CD4-positive, alpha-beta memory T cell (primary cell): ENCODE measurements at regions not wholly inside any gene's neighbourhood (a gene's known extent, or its start where the extent isn't known, plus 50 kb on each side); places are given as distances from the start of the nearest gene placed in this dataset.

ENCODE experiments used
- CTCF ChIA-PET: fragments of 350-600 bp; sonication (Branson Sonifier 250); formaldehyde crosslinking; loops from one replicate; lab custom pipeline; 2021; ENCODE audit warnings: inconsistent platforms; ENCODE audit not compliant: partially characterized antibody; lab: Charles Lee
- POLR2A ChIA-PET: fragments of 350-600 bp; sonication (Branson Sonifier 250); formaldehyde crosslinking; loops from one replicate; lab custom pipeline; 2021; ENCODE audit not compliant: partially characterized antibody; lab: Charles Lee
- DNase-seq, 5 donors: peaks; one replicate each; pipeline versions ENCODE4 v3.0.0 to v3.0.0-alpha.2; 2020 to 2022; ENCODE audit warnings: mixed read lengths in 1 of 5
- H3K27ac ChIP-seq: one replicate; pipeline ENCODE4 v1.7.0; 2013; ENCODE audit warnings: low read depth, low read length
- H3K27me3 ChIP-seq: 2 replicates; pipeline ENCODE4 v1.7.0; 2013; ENCODE audit warnings: mild to moderate bottlenecking, low read length, moderate library complexity; ENCODE audit not compliant: insufficient read depth
- H3K36me3 ChIP-seq: 2 replicates; pipeline ENCODE4 v1.7.0; 2013; ENCODE audit warnings: mild to moderate bottlenecking, low read length, moderate library complexity; ENCODE audit not compliant: insufficient read depth
- H3K4me1 ChIP-seq: 2 replicates; pipeline ENCODE4 v1.7.0; 2013; ENCODE audit warnings: mild to moderate bottlenecking, low read length, moderate library complexity; ENCODE audit not compliant: insufficient read depth
- H3K4me3 ChIP-seq, 2 donors: one replicate each; pipeline ENCODE4 v1.7.0; 2013; ENCODE audit warnings: low read length in 2 of 2, mild to moderate bottlenecking in 1 of 2
- H3K9me3 ChIP-seq, 2 donors: one replicate each; pipeline ENCODE4 v1.7.0; 2013; ENCODE audit warnings: low read length in 2 of 2, control low read depth in 1 of 2; ENCODE audit not compliant: control insufficient read depth in 1 of 2
- H3K27ac Mint-ChIP-seq, 7 donors: one replicate each; pipeline ENCODE4 v1.8.0; 2020 to 2021; ENCODE audit warnings: mixed read lengths in 7 of 7, mild to moderate bottlenecking in 6 of 7, inconsistent platforms in 3 of 7, moderate library complexity in 3 of 7
- H3K27me3 Mint-ChIP-seq, 2 donors: one replicate each; pipeline ENCODE4 v1.8.0; 2020 to 2021; ENCODE audit warnings: mixed read lengths in 2 of 2
- H3K36me3 Mint-ChIP-seq, 2 donors: one replicate each; pipeline ENCODE4 v1.8.0; 2020 to 2021; ENCODE audit warnings: mixed read lengths in 2 of 2, inconsistent platforms in 1 of 2, mild to moderate bottlenecking in 1 of 2
- H3K4me1 Mint-ChIP-seq, 4 donors: one replicate each; pipeline ENCODE4 v1.8.0; 2020 to 2021; ENCODE audit warnings: mixed read lengths in 4 of 4, mild to moderate bottlenecking in 1 of 4
- H3K4me3 Mint-ChIP-seq, 8 donors: one replicate each; pipeline ENCODE4 v1.8.0; 2020 to 2021; ENCODE audit warnings: mixed read lengths in 8 of 8, mild to moderate bottlenecking in 7 of 8, moderate library complexity in 6 of 8, inconsistent platforms in 3 of 8
- H3K9me3 Mint-ChIP-seq, 8 donors: one replicate each; pipeline ENCODE4 v1.8.0; 2020 to 2021; ENCODE audit warnings: mixed read lengths in 8 of 8, mild to moderate bottlenecking in 5 of 8, inconsistent platforms in 3 of 8, moderate library complexity in 1 of 8
- intact Hi-C: fragments of 100-400 bp; cut with micrococcal nuclease; formaldehyde crosslinking; loops from one replicate; pipeline ENCODE4 v1.15.1; 2023

DNA sequence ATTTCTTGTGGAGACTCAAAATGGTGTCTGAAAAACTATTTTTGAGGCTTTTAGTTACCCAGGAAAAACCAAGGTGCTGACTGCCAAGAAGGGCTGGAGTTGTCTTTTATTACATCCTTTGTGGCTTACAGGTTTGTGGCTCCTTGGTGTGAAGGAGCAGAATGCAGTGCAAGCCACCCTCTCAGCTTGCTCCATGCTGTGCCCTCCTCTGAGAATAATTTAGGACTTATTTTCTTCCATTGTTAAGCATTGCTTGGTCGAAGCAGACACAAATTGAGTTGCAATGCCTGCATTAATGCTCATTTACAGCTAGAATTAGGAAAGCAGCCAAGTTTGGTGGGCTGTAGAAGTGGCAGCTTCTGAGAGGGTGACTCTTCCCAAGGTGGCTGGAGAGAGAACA lies 272.2 kb downstream of the KIF4B start:
- Histone ChIP-seq H3K27me3 (no peaks in the 10 kb centered on the region), H3K9me3 (no peaks in the 10 kb centered on the region), H3K4me1 (no peaks in the 10 kb centered on the region), H3K4me3 (no peak overlapping the region), H3K27ac (no peak overlapping the region), H3K36me3 (no peaks in the 10 kb centered on the region)
- Mint-ChIP-seq H3K4me1 (no peaks in the 10 kb centered on the region), H3K9me3 (peaks cover 0 to 11% (median 0%) of the 10 kb centered on the region in 8 donors), H3K27ac (no peak overlapping the region), H3K27me3 (peaks cover 2 to 10% of the 10 kb centered on the region in 2 donors), H3K36me3 (no peaks in the 10 kb centered on the region), H3K4me3 (no peak overlapping the region)
- intact Hi-C loops: no loop called here
- ChIA-PET POLR2A (no interaction called here), CTCF (no interaction called here)
- no peak for DNase-seq

DNA sequence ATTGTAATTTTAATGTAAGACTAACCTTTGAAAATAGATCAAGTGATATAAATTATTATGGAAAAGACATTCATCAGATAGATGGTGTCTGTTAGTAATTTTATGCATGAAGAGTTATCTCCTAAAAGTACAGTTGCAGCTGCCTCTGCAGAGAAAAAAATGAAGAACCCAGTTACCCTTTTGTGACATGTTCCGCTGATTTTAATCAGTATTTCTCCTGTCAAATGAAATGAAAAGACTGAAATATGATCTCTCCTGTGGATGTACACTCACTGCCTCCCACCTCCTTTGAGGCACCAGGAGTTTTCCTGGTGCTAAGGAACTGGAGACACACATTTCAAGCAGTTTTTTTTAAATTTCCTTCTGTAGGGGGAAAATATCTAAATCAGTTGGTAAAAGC lies 277.4 kb downstream of the KIF4B start:
- H3K4me3 Mint-ChIP-seq: no peak overlapping the region
- no peak overlapping the region for H3K27ac Mint-ChIP-seq
- CTCF ChIA-PET: no interaction called here
- Histone ChIP-seq H3K4me1 (no peaks in the 10 kb centered on the region), H3K4me3 (no peak overlapping the region), H3K27ac (no peak overlapping the region), H3K9me3 (no peaks in the 10 kb centered on the region), H3K36me3 (no peaks in the 10 kb centered on the region), H3K27me3 (no peaks in the 10 kb centered on the region)
- peaks cover 0 to 2% of the 10 kb centered on the region in 2 donors for H3K27me3 Mint-ChIP-seq
- H3K36me3 Mint-ChIP-seq: no peaks in the 10 kb centered on the region
- DNase-seq: no peak
- intact Hi-C loops: no loop called here
- no peaks in the 10 kb centered on the region for H3K4me1 Mint-ChIP-seq
- POLR2A ChIA-PET: no interaction called here
- H3K9me3 Mint-ChIP-seq: peaks cover 0 to 5% (median 1%) of the 10 kb centered on the region in 8 donors

DNA sequence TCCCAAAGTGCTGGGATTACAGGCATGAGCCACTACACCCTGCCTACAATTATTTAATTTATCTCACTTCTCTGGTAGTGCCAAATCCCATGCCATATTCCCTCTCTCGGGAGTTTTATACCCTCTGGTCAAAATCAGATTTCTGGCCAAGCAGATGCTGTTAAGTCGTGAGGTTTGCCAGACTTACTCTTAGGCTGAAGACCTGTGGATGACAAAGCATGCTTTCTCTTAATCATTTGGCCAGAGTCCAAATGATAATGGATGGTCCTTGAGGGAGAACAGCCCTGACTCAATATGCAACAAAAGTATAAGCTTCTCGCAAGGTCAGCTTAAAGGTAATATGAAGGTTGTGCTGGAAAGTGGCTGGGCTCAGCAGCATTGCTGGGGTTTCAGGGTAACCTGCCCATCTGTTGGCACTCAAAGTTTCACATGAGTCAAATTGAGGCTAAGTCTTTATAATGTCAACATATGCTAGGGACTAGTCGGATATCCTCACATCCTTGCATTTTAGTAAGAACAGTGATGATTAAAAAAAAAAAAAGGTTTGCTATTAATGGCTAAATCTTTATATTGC lies 280.1 kb downstream of the KIF4B start:
- intact Hi-C loops: no loop called here
- ChIA-PET POLR2A (no interaction called here), CTCF (no interaction called here)
- H3K36me3 ChIP-seq: no peaks in the 10 kb centered on the region
- H3K4me3 Mint-ChIP-seq: no peak overlapping the region
- no peaks in the 10 kb centered on the region for H3K4me1 ChIP-seq
- H3K27me3 ChIP-seq: no peaks in the 10 kb centered on the region
- H3K4me3 ChIP-seq: no peak overlapping the region
- no peaks in the 10 kb centered on the region for H3K27me3 Mint-ChIP-seq
- no peak overlapping the region for H3K27ac Mint-ChIP-seq
- peaks cover 0 to 5% (median 0%) of the 10 kb centered on the region in 8 donors for H3K9me3 Mint-ChIP-seq
- no peaks in the 10 kb centered on the region for H3K36me3 Mint-ChIP-seq
- no peaks in the 10 kb centered on the region for H3K4me1 Mint-ChIP-seq
- H3K9me3 ChIP-seq: no peaks in the 10 kb centered on the region
- no peak for DNase-seq
- no peak overlapping the region for H3K27ac ChIP-seq

DNA sequence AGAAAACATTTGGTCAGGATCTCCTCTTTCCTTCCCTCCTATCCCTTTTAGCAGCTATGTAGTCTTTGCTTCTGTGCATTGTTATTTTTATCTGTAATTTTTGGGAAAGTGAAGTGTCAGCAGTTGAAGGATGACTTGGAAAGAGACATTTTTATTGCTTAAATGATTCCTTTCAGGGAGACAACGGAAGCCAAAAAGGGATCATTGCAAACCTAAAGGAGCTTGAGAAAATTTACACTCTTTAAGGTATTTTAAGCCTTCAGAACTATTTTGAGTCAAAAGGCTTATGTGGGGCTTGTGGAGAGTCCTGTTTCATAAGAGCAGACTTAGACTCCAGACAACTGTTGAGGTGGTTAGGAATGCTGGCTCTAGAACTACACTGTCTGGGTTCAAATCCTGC lies 281.6 kb downstream of the KIF4B start:
- CTCF ChIA-PET: interaction anchor here (0.6 kb wide), 1 partner anchor 19 kb away, joined by 3 read pairs; no protein-coding TSS in a partner anchor
- Mint-ChIP-seq H3K36me3 (no peaks in the 10 kb centered on the region), H3K27ac (no peak overlapping the region), H3K27me3 (no peaks in the 10 kb centered on the region), H3K4me3 (no peak overlapping the region), H3K4me1 (no peaks in the 10 kb centered on the region), H3K9me3 (peaks cover 0 to 8% (median 0%) of the 10 kb centered on the region in 8 donors)
- no peaks in the 10 kb centered on the region for H3K36me3 ChIP-seq
- H3K27me3 ChIP-seq: no peaks in the 10 kb centered on the region
- H3K27ac ChIP-seq: no peak overlapping the region
- POLR2A ChIA-PET: no interaction called here
- no peaks in the 10 kb centered on the region for H3K9me3 ChIP-seq
- no peaks in the 10 kb centered on the region for H3K4me1 ChIP-seq
- H3K4me3 ChIP-seq: no peak overlapping the region
- no peak for DNase-seq
- intact Hi-C loops: no loop called here

DNA sequence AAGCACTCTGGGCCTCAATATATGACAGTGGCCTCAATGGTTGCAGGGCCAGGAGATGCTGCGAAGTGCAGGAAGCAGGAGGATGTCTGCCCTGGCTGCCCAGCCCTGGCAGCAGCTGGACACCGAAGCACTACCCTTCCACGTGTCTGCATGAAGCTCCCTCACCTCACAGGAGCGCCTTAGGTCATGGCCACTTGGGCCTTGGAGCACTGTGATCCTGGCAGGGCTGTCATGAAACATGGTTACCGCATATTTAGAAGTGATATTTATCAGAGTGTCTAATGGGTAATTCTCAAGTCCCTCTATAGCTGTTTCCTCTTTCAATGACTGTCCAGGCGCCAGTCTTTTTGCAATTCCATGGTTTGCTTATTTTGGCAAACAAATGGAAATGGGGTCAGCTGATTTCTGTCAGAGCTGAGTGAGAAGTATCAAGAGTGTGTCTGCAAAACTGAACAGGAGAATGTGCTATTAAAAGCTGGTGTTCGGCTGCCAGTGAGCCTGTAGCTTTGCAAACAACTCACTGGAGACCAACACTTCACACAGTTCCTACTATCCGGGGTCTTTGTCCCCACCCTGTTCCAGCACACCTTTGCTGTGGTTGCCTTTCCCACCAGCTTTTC lies 285.9 kb downstream of the KIF4B start:
- H3K4me1 Mint-ChIP-seq: no peaks in the 10 kb centered on the region
- ChIA-PET POLR2A (no interaction called here), CTCF (interaction anchor here (1.3 kb wide), 1 partner anchor 9 kb away, joined by 3 read pairs; no protein-coding TSS in a partner anchor)
- intact Hi-C loops: no loop called here
- Histone ChIP-seq H3K36me3 (no peaks in the 10 kb centered on the region), H3K27ac (no peak overlapping the region), H3K27me3 (no peaks in the 10 kb centered on the region), H3K4me1 (no peaks in the 10 kb centered on the region), H3K4me3 (no peak overlapping the region), H3K9me3 (no peaks in the 10 kb centered on the region)
- H3K36me3 Mint-ChIP-seq: no peaks in the 10 kb centered on the region
- peaks cover 0 to 1% of the 10 kb centered on the region in 2 donors for H3K27me3 Mint-ChIP-seq
- peaks cover 0 to 6% (median 0%) of the 10 kb centered on the region in 8 donors for H3K9me3 Mint-ChIP-seq
- DNase-seq: no peak
- H3K4me3 Mint-ChIP-seq: no peak overlapping the region
- H3K27ac Mint-ChIP-seq: no peak overlapping the region

DNA sequence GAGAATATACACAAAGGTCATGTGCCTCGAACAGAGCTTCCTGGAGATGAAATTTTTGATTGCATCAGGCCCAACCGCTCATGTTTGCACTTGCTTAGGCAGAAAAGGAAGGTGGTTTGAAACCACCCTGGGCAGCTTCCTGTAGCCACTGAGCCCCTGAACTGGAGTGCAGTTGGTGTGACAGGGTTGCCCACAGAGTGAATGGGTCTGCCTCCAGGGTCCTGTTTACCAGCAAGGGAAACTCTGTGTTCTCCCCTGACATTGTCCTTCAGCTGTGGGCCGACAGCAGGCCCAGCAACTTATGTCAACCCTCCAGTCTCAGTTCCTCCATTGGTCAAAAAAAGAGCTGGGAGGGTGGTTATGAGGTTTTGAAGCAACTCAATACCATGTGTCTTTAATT lies 289.6 kb downstream of the KIF4B start:
- intact Hi-C loops: no loop called here
- H3K4me3 Mint-ChIP-seq: no peak overlapping the region
- CTCF ChIA-PET: no interaction called here
- Histone ChIP-seq H3K9me3 (no peaks in the 10 kb centered on the region), H3K4me3 (no peak overlapping the region), H3K27me3 (no peaks in the 10 kb centered on the region), H3K4me1 (no peaks in the 10 kb centered on the region), H3K36me3 (no peaks in the 10 kb centered on the region), H3K27ac (no peak overlapping the region)
- no peak for DNase-seq
- H3K27ac Mint-ChIP-seq: no peak overlapping the region
- no peaks in the 10 kb centered on the region for H3K4me1 Mint-ChIP-seq
- peaks cover 0 to 6% (median under 1%) of the 10 kb centered on the region in 8 donors for H3K9me3 Mint-ChIP-seq
- no peaks in the 10 kb centered on the region for H3K36me3 Mint-ChIP-seq
- peaks cover 0 to 1% of the 10 kb centered on the region in 2 donors for H3K27me3 Mint-ChIP-seq
- POLR2A ChIA-PET: no interaction called here

DNA sequence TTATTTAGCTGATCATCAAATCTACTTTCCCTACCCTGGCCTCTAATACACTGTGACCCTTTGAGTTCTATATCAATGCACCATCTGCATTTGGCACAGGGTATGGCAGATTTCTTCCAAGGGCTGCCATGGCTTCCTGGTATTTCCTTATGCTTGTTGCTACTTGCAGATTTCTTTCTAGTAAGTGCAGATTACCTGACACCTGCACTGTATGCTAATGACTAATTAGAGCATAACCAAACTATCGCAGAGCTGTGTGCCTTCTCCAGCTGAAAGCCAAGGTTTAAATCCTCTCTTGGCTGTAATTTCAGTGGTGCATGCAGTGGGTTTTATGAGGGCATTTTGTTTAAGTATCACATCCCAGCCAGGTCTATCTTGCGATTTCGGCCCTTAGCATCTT lies 293.7 kb downstream of the KIF4B start:
- no peaks in the 10 kb centered on the region for H3K4me1 ChIP-seq
- ChIA-PET POLR2A (no interaction called here), CTCF (interaction anchor here (1.5 kb wide), 1 partner anchor 8 kb away, joined by 3 read pairs; no protein-coding TSS in a partner anchor)
- peaks cover 0 to 1% of the 10 kb centered on the region in 2 donors for H3K27me3 Mint-ChIP-seq
- DNase-seq: no peak
- H3K36me3 ChIP-seq: no peaks in the 10 kb centered on the region
- intact Hi-C loops: no loop called here
- H3K36me3 Mint-ChIP-seq: no peaks in the 10 kb centered on the region
- H3K4me1 Mint-ChIP-seq: no peaks in the 10 kb centered on the region
- H3K27ac ChIP-seq: no peak overlapping the region
- peaks cover 0 to 5% (median 0%) of the 10 kb centered on the region in 8 donors for H3K9me3 Mint-ChIP-seq
- no peaks in the 10 kb centered on the region for H3K27me3 ChIP-seq
- no peaks in the 10 kb centered on the region for H3K9me3 ChIP-seq
- H3K4me3 Mint-ChIP-seq: no peak overlapping the region
- no peak overlapping the region for H3K4me3 ChIP-seq
- no peak overlapping the region for H3K27ac Mint-ChIP-seq
